Stimulated activated CD8-positive, alpha-beta memory T cell treated with anti-CD3 and anti-CD28 coated beads, Interleukin-4, amount 100 ng/mL, for 1 hour (primary cell): ENCODE measurements at regions not wholly inside any gene's neighbourhood (a gene's known extent, or its start where the extent isn't known, plus 50 kb on each side); places are given as distances from the start of the nearest gene placed in this dataset.
"Not testable (repeated sequence)": the region's sequence is repeated elsewhere in the genome, so short reads cannot be mapped to it uniquely, and the experiment has no call there.

Source experiments
- DNase-seq, 2 donors: peaks; one replicate each; pipeline ENCODE4 v3.0.0-alpha.2; 2020; ENCODE audit warnings: low read depth in 2 of 2, low spot score in 1 of 2

DNA sequence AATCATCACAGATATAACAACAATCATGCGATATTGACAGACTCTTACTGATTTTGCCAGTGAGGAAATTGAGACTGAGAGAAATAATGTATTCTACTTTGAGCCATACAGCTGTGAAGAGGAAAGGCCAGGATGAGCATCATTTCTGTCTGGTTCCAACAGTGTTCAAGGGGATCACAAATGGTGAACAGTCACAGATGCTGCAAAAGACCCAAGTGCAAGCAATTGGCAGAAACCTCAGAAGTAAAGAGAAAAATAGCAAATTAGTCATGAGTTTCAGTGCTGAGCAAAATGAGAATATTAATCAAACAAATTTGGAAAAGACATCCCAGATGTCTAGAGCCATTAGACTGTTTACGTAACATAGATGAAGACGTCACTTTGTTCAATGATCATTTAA, 114.1 kb downstream of the RAB38 start:
- no peak for DNase-seq

DNA sequence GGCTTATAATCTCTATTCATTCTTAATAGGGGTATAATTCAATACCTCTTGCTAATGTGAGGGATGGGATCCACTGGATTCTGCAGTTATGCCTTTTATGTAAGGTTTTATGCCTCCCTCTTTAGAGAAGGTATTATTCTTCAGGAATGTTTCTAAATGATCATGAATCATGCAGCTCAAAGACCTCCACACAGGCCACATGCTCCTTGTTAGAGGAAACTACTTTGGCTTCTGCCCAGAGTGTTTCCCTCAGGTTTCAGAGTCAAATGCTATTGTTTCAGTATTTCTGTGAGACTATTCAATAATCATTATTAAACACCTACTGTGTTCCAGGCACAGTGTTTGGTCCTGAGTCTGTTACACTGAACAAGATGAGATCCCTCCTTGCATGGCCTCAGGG, 115.9 kb downstream of the RAB38 start:
- DNase-seq: no peak

DNA sequence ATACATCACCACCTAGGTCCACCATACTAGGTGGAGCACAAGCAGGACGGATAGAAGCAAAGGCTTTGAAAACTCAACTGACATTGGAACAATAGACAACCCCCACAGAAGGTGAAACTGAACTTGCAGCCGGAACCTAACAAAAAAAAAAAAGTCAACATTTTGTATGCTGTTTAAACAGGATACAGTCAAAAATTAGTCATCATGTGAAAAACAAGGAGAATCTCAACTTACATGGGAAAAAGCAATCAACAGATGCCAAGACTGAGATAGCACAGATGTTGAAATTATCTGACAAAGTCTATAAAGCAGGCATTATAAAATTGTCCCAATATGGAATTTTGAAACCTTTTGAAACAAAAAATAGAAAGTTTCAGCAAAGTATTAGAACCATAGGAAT, 123.8 kb downstream of the RAB38 start:
- DNase-seq: no peak

DNA sequence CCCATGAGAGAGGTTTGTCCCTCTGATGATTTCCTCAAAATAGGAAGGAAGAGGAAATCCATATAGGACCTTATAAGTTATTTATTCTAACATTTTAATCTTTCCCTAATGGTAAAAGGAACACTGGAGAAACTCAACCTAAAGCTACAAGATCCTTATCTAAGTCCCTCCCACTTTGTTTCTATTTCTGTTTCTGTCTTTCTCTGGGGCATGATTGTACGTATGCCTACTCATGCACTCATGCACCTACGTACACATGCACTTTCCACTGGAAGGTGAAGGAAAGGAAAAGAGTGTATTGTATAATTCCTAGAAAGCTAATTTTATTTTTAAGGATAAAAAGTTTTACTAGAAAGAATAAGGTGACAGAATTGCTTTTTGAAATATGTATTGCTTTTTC, 125.0 kb downstream of the RAB38 start:
- no peak for DNase-seq

DNA sequence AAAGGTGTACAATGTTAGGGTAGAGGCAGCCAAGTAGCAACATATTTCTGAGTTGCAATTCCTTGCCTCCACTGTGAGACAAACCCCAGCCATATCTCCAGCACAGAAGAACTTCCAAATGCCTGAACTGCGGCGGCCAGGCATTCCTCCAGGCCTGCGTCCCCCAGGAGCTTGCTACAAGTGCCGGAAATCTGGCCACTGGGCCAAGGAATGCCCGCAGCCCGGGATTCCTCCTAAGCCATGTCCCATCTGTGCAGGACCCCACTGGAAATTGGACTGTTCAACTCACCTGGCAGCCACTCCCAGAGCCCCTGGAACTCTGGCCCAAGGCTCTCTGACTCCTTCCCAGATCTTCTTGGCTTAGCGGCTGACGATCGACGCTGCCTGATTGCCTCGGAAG, 130.0 kb downstream of the RAB38 start:
- not testable (repeated sequence) for DNase-seq

DNA sequence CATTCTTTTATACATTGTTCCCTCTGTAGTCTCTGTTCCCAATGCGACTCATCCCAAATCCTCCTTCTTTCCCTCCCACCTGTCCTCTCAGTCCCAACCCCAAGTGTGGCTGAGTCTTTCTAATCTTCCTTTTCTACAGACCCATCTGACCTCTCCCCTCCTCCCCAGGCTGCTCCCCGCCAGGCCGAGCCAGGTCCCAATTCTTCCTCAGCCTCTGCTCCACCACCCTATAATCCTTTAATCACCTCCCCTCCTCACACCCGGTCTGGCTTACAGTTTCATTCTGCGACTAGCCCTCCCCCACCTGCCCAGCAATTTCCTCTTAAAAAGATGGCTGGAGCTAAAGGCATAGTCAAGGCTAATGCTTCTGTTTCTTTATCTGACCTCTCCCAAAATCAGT, 130.6 kb downstream of the RAB38 start:
- not testable (repeated sequence) for DNase-seq

DNA sequence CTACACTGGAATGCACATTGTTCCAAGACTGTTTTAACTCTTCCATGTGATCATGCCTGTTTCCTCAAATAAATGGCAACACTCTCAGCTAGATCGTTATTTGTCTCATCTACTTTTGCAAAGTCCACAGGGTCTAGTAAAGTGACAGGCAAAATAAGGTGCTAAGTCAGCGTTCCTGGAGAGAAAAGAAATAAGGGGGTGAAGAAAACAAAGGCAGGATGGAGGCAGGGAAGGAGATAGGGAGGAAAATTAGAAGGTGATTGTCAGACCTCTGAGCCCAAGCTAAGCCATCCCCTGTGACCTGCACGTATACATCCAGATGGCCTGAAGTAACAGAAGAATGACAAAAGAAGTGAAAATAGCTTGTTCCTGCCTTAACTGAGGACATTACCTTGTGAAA, 132.1 kb downstream of the RAB38 start:
- no peak for DNase-seq

DNA sequence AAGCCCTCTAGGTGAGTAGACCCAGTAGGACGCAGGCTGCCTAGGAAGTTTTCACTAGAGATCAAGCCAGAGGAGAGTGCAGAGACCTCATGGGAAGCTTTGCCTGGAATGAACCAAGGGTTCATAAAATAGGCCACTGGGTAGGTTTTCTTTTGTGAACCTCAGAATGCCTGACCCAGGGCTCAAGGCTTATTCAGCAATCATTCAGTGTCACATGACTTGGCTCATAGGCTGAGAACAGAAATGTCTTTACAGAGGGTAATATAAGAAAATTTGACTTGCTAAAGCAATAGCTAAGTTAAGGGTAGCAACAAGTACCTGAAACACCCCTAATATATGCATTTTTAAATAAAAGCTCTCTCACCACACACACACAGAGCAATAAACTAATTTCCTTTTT, 132.6 kb downstream of the RAB38 start:
- DNase-seq: no peak

DNA sequence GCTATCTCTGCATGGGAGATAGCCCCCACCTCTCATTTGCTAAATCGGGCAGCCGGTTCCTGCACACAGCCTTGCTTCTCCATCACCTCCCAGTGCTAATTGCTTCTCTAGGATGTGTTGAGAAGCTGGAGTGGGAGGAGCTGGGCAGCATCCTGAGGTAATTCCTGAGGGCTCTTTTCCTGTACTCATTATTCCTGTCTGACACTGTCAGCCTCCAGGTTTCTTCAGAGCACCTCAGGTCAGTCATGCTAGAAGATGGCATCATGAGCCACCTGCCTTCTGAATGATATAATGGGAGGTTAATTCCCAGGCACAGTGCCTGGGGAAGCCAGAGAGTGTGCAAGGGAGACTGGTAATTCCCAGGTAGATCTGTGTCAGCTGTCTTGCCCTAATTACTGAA, 133.0 kb downstream of the RAB38 start:
- no peak for DNase-seq

DNA sequence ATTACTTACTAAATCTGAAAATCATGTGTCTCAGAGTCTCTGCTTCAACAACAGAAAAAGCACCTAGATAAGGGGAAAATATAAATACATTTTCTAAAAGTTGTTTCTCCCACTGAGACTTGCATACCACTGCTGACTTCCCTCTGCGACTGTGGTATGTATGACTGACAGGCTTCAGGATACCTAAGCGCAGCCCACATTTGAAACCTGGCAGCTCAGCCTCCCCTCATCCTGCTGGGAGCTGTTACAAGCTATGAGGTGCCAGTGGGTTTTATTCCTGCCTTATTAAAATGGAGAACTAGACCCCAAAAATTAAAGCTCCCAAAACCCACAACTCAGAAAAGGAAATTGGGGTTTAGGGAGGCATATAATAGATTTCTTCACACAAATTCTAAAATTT, 133.6 kb downstream of the RAB38 start:
- no peak for DNase-seq

DNA sequence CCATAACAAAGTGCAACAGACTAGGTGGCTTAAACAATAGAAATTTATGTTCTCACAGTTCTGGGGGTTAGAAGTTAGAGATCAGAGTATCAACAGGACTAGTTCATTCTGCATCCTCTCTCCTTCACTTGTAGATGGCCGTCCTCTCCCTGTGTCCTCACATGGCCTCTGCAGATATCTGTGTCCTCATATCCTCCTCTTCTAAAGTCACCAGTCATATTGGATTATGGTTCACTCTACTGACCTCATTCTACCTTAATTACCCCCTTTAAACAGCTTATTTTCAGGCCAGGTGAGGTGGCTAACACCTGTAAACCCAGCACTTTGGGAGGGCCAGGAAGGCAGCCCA, 135.1 kb downstream of the RAB38 start:
- DNase-seq: no peak

DNA sequence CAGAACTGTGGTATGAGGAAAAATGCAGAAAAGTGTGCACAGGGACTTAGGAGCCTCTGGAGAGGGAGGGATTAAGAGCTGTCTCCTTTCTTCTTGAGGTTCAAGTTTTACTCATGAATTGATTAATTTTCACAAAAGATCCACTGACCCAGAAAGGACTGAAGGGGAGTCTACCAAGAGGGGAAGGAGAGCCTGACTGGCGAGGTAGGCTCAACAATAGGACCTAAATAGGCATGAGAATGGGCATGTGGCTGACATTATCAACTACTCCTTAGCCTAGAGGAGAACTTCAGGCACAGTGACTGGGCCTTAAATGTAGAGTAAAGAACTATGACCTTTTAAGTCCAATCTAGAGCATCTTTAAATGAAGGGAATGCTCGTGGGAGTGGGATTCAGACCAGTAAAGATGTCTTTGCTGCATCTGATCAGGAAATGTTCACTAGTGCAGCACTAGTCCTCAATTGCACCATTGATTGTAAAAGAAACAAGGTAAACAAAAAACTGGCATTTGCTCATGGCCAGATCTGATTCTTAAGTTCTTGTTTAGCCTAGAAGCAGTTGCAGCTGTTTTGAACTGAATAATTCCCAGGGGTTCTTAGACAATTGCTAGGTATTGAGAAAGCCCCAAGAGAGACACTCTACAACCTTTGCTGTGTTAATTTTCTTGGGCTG, 135.6 kb downstream of the RAB38 start:
- DNase-seq: no peak

DNA sequence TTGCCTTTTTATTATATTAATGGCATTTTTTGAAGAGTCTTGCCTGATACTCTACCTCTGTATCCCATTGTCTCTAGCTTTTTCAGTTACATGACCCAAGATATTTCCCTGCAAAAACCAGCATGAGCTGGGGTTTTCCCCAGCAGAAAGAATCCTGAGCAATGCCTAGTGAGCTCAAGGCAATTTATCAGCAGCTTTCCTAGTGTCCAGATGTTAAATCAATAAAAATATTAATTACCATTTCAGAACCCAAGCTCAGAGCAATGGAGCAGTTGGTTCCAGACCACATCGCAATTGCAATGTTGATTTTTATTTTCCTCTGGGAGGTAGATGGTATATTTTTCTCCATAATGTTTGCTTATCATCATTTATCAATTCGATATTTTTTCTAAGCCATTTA, 137.2 kb downstream of the RAB38 start:
- no peak for DNase-seq

DNA sequence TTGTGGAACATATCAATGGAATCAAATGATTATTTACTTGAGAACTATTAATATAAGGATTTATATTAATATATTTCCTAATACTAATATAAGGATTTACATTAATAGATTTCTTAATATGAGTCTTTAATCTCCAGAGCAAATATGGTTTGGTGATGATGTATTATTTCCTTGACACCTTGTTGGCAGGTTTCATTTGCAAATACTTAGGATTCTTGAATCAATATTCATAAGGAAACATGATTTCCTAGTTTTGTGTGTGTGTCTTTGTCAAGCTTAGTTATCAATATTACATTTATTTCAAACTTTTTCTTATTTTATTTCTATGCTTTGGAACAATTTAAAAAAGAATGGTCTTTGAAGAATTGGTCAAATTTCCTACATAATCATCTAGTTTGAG, 138.5 kb downstream of the RAB38 start:
- no peak for DNase-seq

DNA sequence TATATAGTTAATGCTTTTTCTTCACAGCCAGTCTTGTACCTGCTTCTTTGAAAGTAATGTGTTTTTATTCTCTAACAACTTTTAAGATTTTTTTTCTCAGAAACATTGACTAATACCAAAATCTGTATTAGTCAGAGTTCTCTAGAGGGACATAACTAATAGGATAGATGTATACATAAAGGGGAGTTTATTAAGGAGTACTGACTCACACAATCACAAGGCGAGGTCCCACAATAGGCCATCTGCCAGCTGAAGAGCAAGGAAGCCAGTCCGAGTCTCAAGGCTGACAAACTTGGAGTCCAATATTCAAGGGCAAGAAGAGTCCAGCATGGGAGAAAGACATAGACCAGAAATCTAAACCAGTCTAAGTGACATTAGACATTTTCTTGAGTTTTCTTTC, 140.0 kb downstream of the RAB38 start:
- no peak for DNase-seq

DNA sequence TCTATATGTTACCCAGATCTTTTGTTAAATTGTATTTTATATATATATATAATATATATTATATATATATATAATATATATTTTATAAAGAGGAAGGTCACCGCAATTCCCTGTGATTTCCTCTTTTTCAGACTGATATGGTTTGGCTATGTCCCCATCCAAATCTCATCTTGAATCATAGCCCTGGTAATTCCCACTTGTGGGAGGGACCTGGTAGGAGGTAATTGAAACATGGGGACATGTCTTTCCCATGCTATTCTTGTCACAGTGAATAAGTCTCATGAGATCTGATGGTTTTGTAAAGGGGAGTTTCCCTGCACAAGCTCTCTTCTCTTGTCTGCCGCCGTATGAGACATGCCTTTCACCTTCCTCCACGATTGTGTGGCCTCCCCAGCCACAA, 157.6 kb downstream of the RAB38 start:
- DNase-seq: no peak

DNA sequence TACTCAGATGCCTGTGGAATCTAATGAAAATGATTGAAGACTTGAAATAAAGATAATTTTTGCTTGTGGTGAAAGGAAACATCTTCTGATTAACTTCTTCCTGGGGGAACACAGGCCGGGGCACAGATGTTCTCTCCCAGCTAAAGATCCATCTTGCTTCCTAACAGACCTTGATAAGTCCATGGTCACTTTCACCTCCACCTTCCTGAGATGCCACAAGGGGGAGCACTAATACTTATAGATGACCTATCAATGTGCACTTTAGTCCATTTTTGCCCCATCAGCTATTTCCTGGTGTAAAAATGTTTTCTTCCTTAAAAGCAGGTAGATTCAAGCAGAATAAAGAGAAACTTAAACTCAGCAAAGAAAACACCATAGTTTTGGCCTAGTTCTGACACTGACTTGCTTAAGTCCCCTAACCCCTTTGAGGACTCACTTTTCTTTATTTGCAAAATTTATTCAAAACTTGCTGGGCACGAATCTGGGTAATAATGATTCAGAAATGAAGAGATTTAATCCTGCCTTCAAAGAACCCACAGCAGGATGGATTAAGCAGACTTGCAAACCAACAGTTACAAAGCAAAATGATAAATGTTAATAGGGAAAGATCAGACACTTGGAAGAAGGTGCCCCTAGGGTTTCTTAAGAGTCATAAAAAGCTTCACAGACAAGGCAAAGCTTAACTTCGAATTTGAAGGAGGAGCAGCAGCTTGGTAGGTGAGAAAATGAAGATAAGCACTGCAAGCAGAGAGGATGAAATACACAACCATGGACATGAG, 158.7 kb downstream of the RAB38 start:
- peak; percentile 5 to 12 for DNase-seq

DNA sequence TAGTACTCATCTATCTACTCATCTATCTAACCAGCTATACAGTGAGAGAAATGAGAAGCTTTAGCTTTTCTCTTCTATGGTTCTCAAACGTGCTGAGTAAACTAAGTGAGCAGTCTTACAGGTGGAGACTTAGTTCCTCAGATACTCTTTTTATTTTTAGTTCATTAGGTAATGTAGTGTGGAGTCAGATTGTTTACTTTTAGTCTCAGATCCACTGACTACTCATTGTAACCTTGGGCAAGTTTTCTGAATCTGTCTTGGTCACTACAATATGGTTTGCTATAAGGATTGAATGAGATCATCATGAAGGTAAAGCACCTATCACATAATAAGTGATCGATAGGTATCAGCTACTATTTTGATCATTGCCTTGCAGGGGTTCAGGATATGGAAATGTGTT, 160.1 kb downstream of the RAB38 start:
- no peak for DNase-seq

DNA sequence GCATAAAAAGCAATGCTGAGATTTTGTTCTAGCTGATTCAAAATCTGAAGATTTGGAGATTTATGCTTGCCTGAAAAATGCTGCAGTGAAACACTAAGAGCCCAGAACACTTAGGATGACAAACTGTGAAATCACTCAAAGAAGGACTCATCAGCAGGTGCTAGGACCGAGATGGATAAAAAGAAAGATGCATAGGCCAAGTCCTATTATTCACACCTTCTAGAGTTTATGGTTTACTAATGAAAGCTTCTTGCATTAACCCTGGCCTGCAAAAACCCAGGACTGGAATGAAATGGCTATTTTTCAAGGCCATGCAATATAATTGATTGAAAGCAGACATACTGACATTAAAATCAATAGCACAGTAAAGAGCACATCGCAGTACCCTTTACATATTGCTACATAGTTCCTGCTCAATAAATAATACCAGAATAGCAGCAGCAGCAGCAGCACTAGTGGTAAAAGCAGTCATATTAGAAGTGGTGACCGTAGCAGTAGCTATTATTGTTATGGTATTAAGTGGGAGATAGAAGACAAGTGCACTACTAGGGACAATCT, 161.7 kb downstream of the RAB38 start:
- no peak for DNase-seq

DNA sequence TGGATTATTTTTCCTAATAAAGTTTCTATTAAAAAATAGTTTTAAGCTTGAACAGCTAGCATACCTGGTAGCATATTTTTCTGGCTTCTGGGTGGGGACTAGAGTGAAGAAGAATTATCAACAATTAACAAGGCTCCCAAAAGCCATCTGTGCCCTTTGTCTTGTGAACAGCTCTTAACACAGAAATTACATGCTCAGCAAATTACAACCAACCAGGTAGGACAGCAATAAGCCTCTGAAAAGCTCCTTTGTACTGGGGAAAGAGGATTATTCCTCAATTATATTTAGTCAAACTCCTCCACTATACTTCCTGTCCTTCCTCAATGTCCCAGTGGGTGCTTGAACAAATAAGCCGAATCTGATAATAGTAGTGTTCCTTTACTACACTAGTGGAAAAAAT, 162.8 kb downstream of the RAB38 start:
- DNase-seq: no peak

DNA sequence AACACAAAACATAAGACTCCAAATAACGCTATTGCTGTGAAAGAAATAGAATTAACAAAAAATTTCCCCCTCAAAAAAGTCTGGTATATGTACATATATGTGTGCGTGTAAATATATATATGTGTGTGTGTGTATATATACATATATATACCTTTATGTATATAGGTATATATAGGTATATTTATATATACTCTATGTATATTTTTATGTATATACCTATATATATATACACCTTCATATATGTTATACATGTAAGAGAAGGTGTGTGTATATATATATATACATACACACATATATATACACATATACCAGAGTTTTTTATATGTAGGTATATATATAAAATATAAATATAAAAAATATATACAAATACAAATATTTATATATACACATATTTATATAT, 199.2 kb downstream of the RAB38 start:
- DNase-seq: no peak

DNA sequence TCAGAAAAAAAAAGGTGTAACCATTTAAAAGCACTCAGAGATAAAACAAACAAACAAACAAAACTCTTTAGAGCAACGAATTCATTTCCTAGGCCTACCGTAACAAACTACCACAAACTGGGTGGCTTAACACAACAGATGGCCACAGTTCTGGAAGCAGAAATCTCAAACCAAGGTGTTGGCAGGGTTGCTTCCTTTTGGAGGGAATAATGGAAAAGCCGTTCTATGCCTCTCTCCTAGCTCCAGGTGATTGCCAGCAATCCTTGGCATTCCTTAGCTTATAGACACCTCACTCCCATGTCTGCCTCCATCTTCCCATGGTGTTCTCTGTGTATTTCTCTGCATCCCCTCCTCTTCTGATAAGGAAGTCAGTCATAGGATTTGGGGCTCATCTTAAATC, 200.4 kb downstream of the RAB38 start:
- DNase-seq: no peak

DNA sequence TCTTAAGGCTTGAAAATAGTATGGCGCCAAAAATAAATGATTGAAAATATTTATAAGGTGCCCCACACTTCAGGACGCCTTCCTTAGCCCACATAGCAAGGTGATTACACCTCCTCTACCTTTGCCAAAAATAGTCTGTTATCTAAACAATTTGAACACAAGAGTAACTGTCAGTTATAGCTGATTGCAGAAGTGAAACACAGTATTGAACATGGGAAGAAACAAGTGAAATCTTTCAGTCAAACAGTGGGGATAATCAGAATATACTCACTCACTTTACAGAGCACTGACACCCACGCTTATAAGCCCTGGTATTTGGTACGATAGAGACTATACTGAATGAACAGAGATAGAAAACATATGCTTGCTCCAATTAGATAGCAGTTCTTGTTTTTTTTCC, 203.1 kb downstream of the RAB38 start:
- no peak for DNase-seq
